KG1 (cell line): ENCODE measurements at regions not wholly inside any gene's neighbourhood (a gene's known extent, or its start where the extent isn't known, plus 50 kb on each side); places are given as distances from the start of the nearest gene placed in this dataset.

Experiments used
- DNase-seq: peaks from one replicate; lab custom pipeline; 2025; lab: John Stamatoyannopoulos, UW

GRCh38 chr13:106879806-106880205 lies 311.9 kb upstream of the ARGLU1 start:
- DNase-seq: no peak

GRCh38 chr13:106874323-106874722 lies 306.4 kb upstream of the ARGLU1 start:
- DNase-seq: no peak

- DNase-seq: no peak
Observed at GRCh38 chr13:106873810-106874209, 305.9 kb upstream of the ARGLU1 start.

GRCh38 chr13:106867249-106867648 lies 299.3 kb upstream of the ARGLU1 start:
- DNase-seq: no peak

- no peak for DNase-seq
Observed at GRCh38 chr13:106865716-106866440, 297.9 kb upstream of the ARGLU1 start.

GRCh38 chr13:106859533-106859904 lies 291.6 kb upstream of the ARGLU1 start:
- DNase-seq: no peak

GRCh38 chr13:106858903-106859532 lies 291.1 kb upstream of the ARGLU1 start:
- no peak for DNase-seq

GRCh38 chr13:106852436-106852835 lies 284.5 kb upstream of the ARGLU1 start:
- no peak for DNase-seq

GRCh38 chr13:106850973-106851650 lies 283.2 kb upstream of the ARGLU1 start:
- no peak for DNase-seq

GRCh38 chr13:106846571-106847448 lies 278.9 kb upstream of the ARGLU1 start:
- DNase-seq: no peak

GRCh38 chr13:106836186-106836802 lies 268.4 kb upstream of the ARGLU1 start:
- DNase-seq: no peak

GRCh38 chr13:106835477-106835876 lies 267.5 kb upstream of the ARGLU1 start:
- DNase-seq: no peak

- DNase-seq: no peak
Observed at GRCh38 chr13:106821979-106822378, 254.0 kb upstream of the ARGLU1 start.

GRCh38 chr13:106819413-106820180 lies 251.7 kb upstream of the ARGLU1 start:
- no peak for DNase-seq

GRCh38 chr13:106818971-106819370 lies 251.0 kb upstream of the ARGLU1 start:
- DNase-seq: no peak

- no peak for DNase-seq
Observed at GRCh38 chr13:106815545-106815944, 247.6 kb upstream of the ARGLU1 start.

GRCh38 chr13:106814463-106814862 lies 246.5 kb upstream of the ARGLU1 start:
- DNase-seq: no peak

- no peak for DNase-seq
Observed at GRCh38 chr13:106810069-106810468, 242.1 kb upstream of the ARGLU1 start.

- no peak for DNase-seq
Observed at GRCh38 chr13:106804991-106805390, 237.1 kb upstream of the ARGLU1 start.

GRCh38 chr13:106802917-106803316 lies 235.0 kb upstream of the ARGLU1 start:
- DNase-seq: no peak

GRCh38 chr13:106799781-106800335 lies 231.9 kb upstream of the ARGLU1 start:
- DNase-seq: no peak
